ENCODE measurements at regions not wholly inside any gene's neighbourhood (a gene's known extent, or its start where the extent isn't known, plus 50 kb on each side); places are given as distances from the start of the nearest gene placed in this dataset.

DNA sequence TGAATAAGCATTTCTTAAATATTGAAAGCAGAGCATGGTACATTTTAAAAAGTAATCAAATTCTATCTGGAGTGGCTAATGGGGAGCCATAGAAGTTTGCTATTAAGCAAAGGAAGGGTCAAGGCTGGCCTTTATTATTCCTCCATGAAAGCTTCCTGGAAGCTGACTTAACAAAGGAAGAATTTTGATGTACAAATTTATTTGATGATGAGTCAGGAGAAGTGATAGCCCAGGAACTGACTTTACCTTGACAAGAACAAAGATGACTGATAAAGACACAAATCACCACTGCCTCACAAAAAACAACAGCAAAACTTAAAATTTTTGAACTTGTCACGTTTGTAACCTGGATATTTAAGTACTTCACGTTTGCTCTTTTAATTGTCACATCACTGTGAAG is 872.1 kb downstream of the PCDH7 start:
- TF ChIP-seq, protein P1, sequence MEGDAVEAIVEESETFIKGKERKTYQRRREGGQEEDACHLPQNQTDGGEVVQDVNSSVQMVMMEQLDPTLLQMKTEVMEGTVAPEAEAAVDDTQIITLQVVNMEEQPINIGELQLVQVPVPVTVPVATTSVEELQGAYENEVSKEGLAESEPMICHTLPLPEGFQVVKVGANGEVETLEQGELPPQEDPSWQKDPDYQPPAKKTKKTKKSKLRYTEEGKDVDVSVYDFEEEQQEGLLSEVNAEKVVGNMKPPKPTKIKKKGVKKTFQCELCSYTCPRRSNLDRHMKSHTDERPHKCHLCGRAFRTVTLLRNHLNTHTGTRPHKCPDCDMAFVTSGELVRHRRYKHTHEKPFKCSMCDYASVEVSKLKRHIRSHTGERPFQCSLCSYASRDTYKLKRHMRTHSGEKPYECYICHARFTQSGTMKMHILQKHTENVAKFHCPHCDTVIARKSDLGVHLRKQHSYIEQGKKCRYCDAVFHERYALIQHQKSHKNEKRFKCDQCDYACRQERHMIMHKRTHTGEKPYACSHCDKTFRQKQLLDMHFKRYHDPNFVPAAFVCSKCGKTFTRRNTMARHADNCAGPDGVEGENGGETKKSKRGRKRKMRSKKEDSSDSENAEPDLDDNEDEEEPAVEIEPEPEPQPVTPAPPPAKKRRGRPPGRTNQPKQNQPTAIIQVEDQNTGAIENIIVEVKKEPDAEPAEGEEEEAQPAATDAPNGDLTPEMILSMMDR (conservative IDR thresholded peaks at IDR 0.05; ENCODE audit: low read length): no peak
- TF ChIP-seq EZH2phosphoT487 (IDR thresholded peaks at IDR 0.05; ENCODE audit: borderline replicate concordance): no peak

Data from Loucy (cell line).